ENCODE measurements at regions not wholly inside any gene's neighbourhood (a gene's known extent, or its start where the extent isn't known, plus 50 kb on each side); places are given as distances from the start of the nearest gene placed in this dataset.

DNA sequence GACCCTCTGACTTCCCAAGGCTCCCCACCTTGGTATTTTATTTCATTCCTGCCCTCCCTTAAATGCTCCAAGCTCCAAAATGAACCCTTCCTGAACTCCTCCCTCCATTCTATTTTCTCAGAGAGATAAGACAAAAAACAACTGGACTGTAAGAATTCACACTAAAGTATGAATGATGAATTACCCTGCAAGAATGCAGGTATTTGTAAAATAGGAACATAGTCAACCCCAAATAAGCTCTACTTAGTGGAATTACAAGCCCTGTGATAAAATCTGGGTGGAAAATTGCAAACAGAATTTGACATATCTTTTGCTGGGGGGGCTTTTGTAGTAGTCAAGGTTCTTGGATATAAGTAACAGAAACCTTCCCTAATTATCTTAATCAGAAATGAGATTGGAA, 67.8 kb upstream of the GJA8 start:
- Mint-ChIP-seq H3K4me1 (ENCODE audit: low read depth) (peaks cover 6% of the 10 kb centered on the region), H3K27ac (no peak overlapping the region), H3K36me3 (ENCODE audit: low read depth) (no peaks in the 10 kb centered on the region), H3K27me3 (ENCODE audit: low read depth) (peaks cover 13% of the 10 kb centered on the region), H3K4me3 (no peak overlapping the region), H3K9me3 (ENCODE audit: insufficient read depth) (no peaks in the 10 kb centered on the region)
- no peak for ATAC-seq
- ChIA-PET CTCF (no interaction called here), POLR2A (no interaction called here)
- DNase-seq, result no peak

DNA sequence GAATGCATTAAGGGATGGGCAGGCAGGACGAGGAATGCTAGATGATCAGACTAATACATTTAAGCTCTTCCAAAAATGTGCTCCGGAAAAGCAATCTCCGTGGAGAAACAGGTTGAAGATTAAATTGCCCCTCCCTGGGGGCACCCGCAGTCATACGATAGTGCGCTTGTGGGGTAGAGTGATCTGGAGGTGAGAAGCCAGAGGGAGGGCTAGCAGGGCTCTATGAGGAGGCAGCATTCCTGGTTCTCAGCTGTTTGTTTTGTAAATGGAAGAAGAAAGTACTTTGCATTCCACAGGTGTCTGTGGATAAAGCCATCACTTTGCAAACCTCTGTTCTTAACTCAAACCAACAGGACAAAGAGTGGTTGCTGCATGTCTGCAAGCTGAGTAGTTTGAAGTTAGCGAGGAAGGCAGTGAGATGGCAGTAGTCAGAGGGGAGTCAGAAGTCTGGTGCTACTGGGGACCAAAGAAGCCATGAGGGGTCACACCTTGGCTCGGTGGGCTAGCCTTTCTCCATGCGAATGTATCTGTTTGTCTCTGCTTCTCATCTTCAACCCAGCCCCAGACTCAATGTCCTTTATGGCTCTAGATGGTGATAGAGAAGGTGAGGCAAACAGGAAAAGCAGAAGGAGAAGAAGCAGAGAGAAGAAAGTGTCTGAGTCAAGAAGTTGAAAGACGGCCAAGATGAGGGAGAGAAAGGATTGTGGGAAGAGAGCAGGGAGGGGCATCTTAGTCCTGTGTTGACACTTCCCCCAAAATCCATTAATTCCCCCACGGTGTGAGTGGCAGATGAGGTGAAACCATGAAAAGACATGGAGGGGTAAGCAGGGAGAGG, 65.2 kb upstream of the GJA8 start:
- Mint-ChIP-seq H3K27me3 (ENCODE audit: low read depth) (peaks cover 13% of the 10 kb centered on the region), H3K36me3 (ENCODE audit: low read depth) (no peaks in the 10 kb centered on the region), H3K27ac (no peak overlapping the region), H3K4me3 (no peak overlapping the region), H3K9me3 (ENCODE audit: insufficient read depth) (no peaks in the 10 kb centered on the region), H3K4me1 (ENCODE audit: low read depth) (peaks cover 6% of the 10 kb centered on the region)
- ChIA-PET POLR2A (no interaction called here), CTCF (no interaction called here)
- ATAC-seq (no peak), DNase-seq (no peak)

- POLR2A ChIA-PET, result no interaction called here
- H3K36me3 Mint-ChIP-seq (ENCODE audit: low read depth), result no peaks in the 10 kb centered on the region
- DNase-seq (no peak), ATAC-seq (no peak)
- H3K4me1 Mint-ChIP-seq (ENCODE audit: low read depth), result peaks cover 6% of the 10 kb centered on the region
- H3K9me3 Mint-ChIP-seq (ENCODE audit: insufficient read depth), result no peaks in the 10 kb centered on the region
- CTCF ChIA-PET, result no interaction called here
- H3K27me3 Mint-ChIP-seq (ENCODE audit: low read depth), result peaks cover 7% of the 10 kb centered on the region
- H3K4me3 Mint-ChIP-seq, result no peak overlapping the region
- H3K27ac Mint-ChIP-seq, result no peak overlapping the region
Measured at GRCh38 chr1:147837964-147838292, 64.7 kb upstream of the GJA8 start.

DNA sequence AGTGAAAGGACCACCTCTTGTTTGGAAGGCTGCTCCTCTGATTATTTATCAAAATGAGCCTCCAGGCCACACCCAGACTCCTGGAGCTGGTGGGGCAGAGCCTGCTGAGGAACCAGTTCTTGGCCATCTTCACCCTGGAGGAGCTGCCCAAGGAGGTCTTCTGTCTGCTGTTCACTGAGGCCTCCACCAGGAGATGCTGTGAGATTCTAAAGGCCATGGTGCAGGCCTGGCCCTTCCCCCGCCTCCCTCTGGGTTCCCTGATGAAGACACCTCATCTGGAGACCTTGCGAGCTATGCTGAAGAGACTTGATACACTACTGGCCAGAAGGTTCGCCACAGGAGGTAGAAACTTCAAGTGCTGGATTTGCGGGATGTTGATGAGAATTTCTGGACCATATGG, 61.7 kb upstream of the GJA8 start:
- Mint-ChIP-seq H3K4me3 (no peak overlapping the region), H3K27ac (no peak overlapping the region), H3K27me3 (ENCODE audit: low read depth) (peaks cover 4% of the 10 kb centered on the region), H3K4me1 (ENCODE audit: low read depth) (no peaks in the 10 kb centered on the region), H3K9me3 (ENCODE audit: insufficient read depth) (no peaks in the 10 kb centered on the region), H3K36me3 (ENCODE audit: low read depth) (no peaks in the 10 kb centered on the region)
- POLR2A ChIA-PET, result no interaction called here
- CTCF ChIA-PET, result interaction anchor here (1.5 kb wide), 1 partner anchor 51 kb away, joined by 8 read pairs; no protein-coding TSS in a partner anchor
- ATAC-seq (no peak), DNase-seq (no peak)

- H3K27ac Mint-ChIP-seq, result no peak overlapping the region
- ChIA-PET POLR2A (no interaction called here), CTCF (no interaction called here)
- H3K36me3 Mint-ChIP-seq (ENCODE audit: low read depth), result no peaks in the 10 kb centered on the region
- no peaks in the 10 kb centered on the region for H3K9me3 Mint-ChIP-seq (ENCODE audit: insufficient read depth)
- DNase-seq, result no peak
- no peak overlapping the region for H3K4me3 Mint-ChIP-seq
- H3K4me1 Mint-ChIP-seq (ENCODE audit: low read depth), result no peaks in the 10 kb centered on the region
- H3K27me3 Mint-ChIP-seq (ENCODE audit: low read depth), result no peaks in the 10 kb centered on the region
- no peak for ATAC-seq
Measured at GRCh38 chr1:147842578-147842977, 60.0 kb upstream of the GJA8 start.

DNA sequence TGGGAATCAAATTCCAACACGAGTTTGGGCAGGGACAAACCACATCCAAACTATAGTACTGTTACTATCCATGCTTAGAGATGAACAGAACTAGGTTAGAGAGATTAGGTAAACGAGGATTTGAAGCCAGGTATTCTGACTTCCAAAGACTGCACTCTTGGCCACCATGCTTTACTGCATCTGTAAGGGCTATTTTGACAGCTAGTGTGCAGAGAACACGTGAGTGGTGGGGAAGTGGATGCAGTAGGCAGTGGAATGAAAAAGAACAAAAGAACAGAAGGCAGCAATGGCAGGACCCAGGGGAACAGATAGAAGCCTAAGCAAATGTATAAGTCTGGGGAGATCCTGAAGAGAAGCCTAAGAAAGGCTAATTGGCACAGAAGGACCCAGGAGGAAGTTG, 59.1 kb upstream of the GJA8 start:
- no peak for ATAC-seq
- Mint-ChIP-seq H3K36me3 (ENCODE audit: low read depth) (no peaks in the 10 kb centered on the region), H3K4me1 (ENCODE audit: low read depth) (no peaks in the 10 kb centered on the region), H3K4me3 (no peak overlapping the region), H3K27me3 (ENCODE audit: low read depth) (peaks cover 2% of the 10 kb centered on the region), H3K9me3 (ENCODE audit: insufficient read depth) (no peaks in the 10 kb centered on the region), H3K27ac (no peak overlapping the region)
- no peak for DNase-seq
- POLR2A ChIA-PET, result no interaction called here
- CTCF ChIA-PET, result interaction anchor here (0.9 kb wide), 1 partner anchor 10 kb away, joined by 3 read pairs; no protein-coding TSS in a partner anchor

GRCh38 chr1:147847831-147848230, 54.8 kb upstream of the GJA8 start:
- CTCF ChIA-PET, result no interaction called here
- H3K4me1 Mint-ChIP-seq (ENCODE audit: low read depth), result no peaks in the 10 kb centered on the region
- H3K36me3 Mint-ChIP-seq (ENCODE audit: low read depth), result no peaks in the 10 kb centered on the region
- POLR2A ChIA-PET, result no interaction called here
- H3K9me3 Mint-ChIP-seq (ENCODE audit: insufficient read depth), result no peaks in the 10 kb centered on the region
- no peak overlapping the region for H3K27ac Mint-ChIP-seq
- ATAC-seq, result no peak
- DNase-seq, result no peak
- H3K4me3 Mint-ChIP-seq, result no peak overlapping the region
- peaks cover 9% of the 10 kb centered on the region for H3K27me3 Mint-ChIP-seq (ENCODE audit: low read depth)

DNA sequence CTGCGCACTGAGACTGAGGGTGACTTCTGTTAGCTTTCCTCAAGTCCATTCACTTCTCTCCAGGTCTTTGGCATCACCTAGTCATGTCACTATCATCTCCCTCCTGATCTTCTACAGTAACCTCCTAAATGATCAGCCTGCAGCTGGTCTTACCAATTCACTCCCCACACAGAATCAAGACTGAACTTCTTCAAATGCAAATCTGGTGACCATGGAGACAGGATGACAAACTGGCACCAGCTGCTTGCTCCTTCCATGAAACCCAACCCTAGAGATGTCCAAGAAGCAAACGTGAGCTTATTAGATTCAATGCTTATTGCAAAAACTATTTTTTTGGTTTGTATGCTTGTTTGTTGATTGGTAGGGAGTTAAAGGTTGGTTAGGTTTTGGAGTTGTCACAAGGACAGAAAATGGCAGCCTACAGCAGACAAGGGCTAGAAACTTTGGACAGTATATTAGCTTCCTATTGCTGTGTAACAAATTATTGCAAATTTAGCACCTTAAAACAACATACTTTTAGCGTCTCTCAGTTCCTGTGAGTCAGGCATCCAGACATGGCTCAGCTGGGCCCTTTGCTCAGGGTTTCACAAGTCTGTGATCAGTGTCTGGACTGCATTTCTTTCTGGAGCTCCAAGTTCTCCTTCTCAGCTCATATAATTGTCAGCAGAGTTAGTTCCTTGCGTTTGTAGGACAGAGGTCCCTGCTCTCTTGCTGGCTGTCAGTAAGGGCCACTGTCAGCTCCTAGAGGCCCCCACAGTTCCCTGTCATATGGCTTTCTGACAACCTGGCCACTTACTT, 53.3 kb upstream of the GJA8 start:
- ChIA-PET CTCF (interaction anchor here (0.8 kb wide), 1 partner anchor 43 kb away, joined by 3 read pairs; no protein-coding TSS in a partner anchor), POLR2A (interaction anchor here (1.1 kb wide), 1 partner anchor 10 kb away, joined by 3 read pairs; no protein-coding TSS in a partner anchor)
- Mint-ChIP-seq H3K4me3 (no peak overlapping the region), H3K27ac (no peak overlapping the region), H3K9me3 (ENCODE audit: insufficient read depth) (no peaks in the 10 kb centered on the region), H3K4me1 (ENCODE audit: low read depth) (no peaks in the 10 kb centered on the region), H3K36me3 (ENCODE audit: low read depth) (no peaks in the 10 kb centered on the region), H3K27me3 (ENCODE audit: low read depth) (peaks cover 12% of the 10 kb centered on the region)
- ATAC-seq, result no peak
- no peak for DNase-seq

DNA sequence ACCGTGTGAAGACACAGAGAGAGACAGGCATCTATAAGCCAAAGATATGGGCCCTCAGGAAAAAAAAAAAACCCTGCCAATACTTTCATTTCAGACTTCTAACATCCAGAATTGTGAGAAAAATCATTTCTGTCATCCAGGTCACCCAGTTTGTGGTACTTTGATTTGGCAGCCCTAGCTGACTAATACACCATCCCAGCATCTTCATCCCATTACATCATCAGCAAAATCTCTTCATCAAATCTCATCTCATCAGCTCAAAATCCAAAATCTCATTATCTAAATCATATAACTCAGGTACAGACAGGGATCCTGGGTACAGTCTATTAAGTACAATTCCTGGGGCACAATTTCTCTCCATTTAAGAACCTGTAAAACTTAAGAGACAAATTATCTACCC, 51.9 kb upstream of the GJA8 start:
- no peak overlapping the region for H3K27ac Mint-ChIP-seq
- CTCF ChIA-PET, result interaction anchor here (1.5 kb wide), 1 partner anchor 42 kb away, joined by 6 read pairs; no protein-coding TSS in a partner anchor

DNA sequence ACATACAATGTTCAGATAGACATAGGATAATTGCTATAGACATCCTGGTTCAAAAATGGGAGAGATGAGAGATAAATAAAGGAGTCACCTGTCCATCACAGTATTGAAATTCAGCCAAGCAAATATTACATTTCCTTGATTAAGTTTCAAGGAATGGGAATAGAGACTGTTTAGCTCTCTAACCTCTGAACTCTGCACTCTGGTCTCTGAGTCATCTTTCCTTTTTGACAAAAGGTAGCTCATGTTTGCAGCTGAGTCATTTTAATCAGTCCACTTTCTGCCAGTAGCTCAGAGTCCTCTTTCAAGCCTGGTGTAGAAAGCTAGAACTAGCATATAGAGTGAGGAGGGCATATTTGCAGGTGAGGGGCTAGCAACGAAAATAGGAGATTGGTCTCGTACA, 51.4 kb upstream of the GJA8 start:
- DNase-seq, result no peak
- H3K4me3 Mint-ChIP-seq, result no peak overlapping the region
- H3K9me3 Mint-ChIP-seq (ENCODE audit: insufficient read depth), result no peaks in the 10 kb centered on the region
- no peaks in the 10 kb centered on the region for H3K4me1 Mint-ChIP-seq (ENCODE audit: low read depth)
- no peak for ATAC-seq
- H3K36me3 Mint-ChIP-seq (ENCODE audit: low read depth), result no peaks in the 10 kb centered on the region
- no peak overlapping the region for H3K27ac Mint-ChIP-seq
- ChIA-PET CTCF (interaction anchor here (1.5 kb wide), 1 partner anchor 42 kb away, joined by 6 read pairs; no protein-coding TSS in a partner anchor), POLR2A (no interaction called here)
- H3K27me3 Mint-ChIP-seq (ENCODE audit: low read depth), result peaks cover 18% of the 10 kb centered on the region

More for the DNA sequence above, 51.9 kb upstream of the GJA8 start:
- POLR2A ChIA-PET, result no interaction called here
- ATAC-seq (no peak), DNase-seq (no peak)
- Mint-ChIP-seq H3K9me3 (ENCODE audit: insufficient read depth) (no peaks in the 10 kb centered on the region), H3K4me1 (ENCODE audit: low read depth) (no peaks in the 10 kb centered on the region), H3K36me3 (ENCODE audit: low read depth) (no peaks in the 10 kb centered on the region), H3K4me3 (no peak overlapping the region), H3K27me3 (ENCODE audit: low read depth) (peaks cover 14% of the 10 kb centered on the region)

DNA sequence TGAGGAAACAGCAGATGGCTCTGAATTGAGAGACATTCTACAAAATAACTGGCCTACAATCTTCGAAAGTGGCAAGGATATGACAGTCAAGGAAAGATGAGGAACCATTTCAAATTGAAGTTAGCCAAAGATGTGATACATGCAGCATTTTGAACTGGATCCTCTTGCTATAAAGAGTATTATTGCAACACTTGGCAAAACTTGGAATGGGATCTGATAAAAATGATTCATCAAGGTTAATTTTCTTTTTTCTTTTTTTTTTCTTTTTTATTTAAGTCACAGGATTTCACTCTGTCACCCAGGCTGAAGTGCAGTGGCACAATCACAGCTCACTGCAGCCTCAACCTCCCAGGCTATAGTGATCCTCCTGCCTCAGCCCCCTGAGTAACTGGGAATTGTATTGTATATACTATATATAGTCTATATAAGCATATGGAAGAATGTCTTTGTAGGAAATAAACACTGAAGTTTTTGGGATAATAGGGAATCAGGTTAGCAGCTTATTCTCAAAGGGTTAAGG, 49.8 kb upstream of the GJA8 start:
- CTCF ChIA-PET, result no interaction called here
- POLR2A ChIA-PET, result no interaction called here
- Mint-ChIP-seq H3K27me3 (ENCODE audit: low read depth) (peaks cover 28% of the 10 kb centered on the region), H3K36me3 (ENCODE audit: low read depth) (no peaks in the 10 kb centered on the region), H3K27ac (no peak overlapping the region), H3K4me3 (no peak overlapping the region), H3K9me3 (ENCODE audit: insufficient read depth) (no peaks in the 10 kb centered on the region), H3K4me1 (ENCODE audit: low read depth) (no peaks in the 10 kb centered on the region)
- no peak for ATAC-seq
- DNase-seq, result no peak

All from activated CD8-positive, alpha-beta T cell treated with anti-CD3 and anti-CD28 coated beads, Interleukin-2, amount 10 ng/mL, durations not matched to agents 7 days and 5 days (primary cell).